Gastrocnemius medialis (tissue), 4 donors: ENCODE measurements at regions not wholly inside any gene's neighbourhood (a gene's known extent, or its start where the extent isn't known, plus 50 kb on each side); places are given as distances from the start of the nearest gene placed in this dataset.

ENCODE experiments used
- ATAC-seq, 2 donors: fragments of 150-250 bp; one replicate each; pipeline ENCODE4 v1.9.1; 2016
- DNase-seq, 2 donors: peaks; one replicate each; pipeline ENCODE4 v3.0.0-alpha.2; 2019
- H3K27ac ChIP-seq, 4 donors: fragments of 200-600 bp; sonication (generic); 1 replicate in 1 of 4; 2 replicates in 3 of 4; pipeline ENCODE4 v1.5.1; 2016 to 2018; ENCODE audit warnings: mild to moderate bottlenecking in 2 of 4, moderate library complexity in 1 of 4
- H3K27me3 ChIP-seq, 3 donors: fragments of 200-600 bp; sonication (generic) in 2 of 3; 1 replicate in 1 of 3; 2 replicates in 2 of 3; pipeline versions ENCODE4 v1.5.1 to v1.6.0; 2016 to 2019; ENCODE audit warnings: mild to moderate bottlenecking in 1 of 3, moderate library complexity in 1 of 3
- H3K36me3 ChIP-seq, 2 donors: fragments of 200-600 bp; sonication (generic) in 1 of 2; one replicate each; pipeline ENCODE4 v1.5.1; 2017 to 2018
- H3K4me1 ChIP-seq, 2 donors: fragments of 200-600 bp; sonication (generic) in 1 of 2; one replicate each; pipeline ENCODE4 v1.5.1; 2016 to 2017; ENCODE audit warnings: mild to moderate bottlenecking in 2 of 2
- H3K4me3 ChIP-seq, 4 donors: fragments of 200-600 bp; sonication (generic) in 3 of 4; 1 replicate in 1 of 4; 2 replicates in 3 of 4; pipeline ENCODE4 v1.5.1; 2016 to 2019; ENCODE audit warnings: mild to moderate bottlenecking in 2 of 4
- H3K9me3 ChIP-seq, 3 donors: fragments of 200-600 bp; sonication (generic) in 2 of 3; 1 replicate in 1 of 3; 2 replicates in 2 of 3; pipeline ENCODE4 v1.5.1; 2016 to 2019
- CTCF ChIP-seq, 5 experiments: fragments of 450-650 bp in 3 of 5; fragments of 200-600 bp in 2 of 5; sonication (generic) in 2 of 5; IDR thresholded peaks in 4 of 5; conservative IDR thresholded peaks in 1 of 5; 1 replicate in 4 of 5; 2 replicates in 1 of 5; pipeline ENCODE4 v1.5.1; 2016 to 2019; ENCODE audit warnings: antibody characterized with exemption in 5 of 5, mild to moderate bottlenecking in 3 of 5, moderate library complexity in 3 of 5
- POLR2A ChIP-seq, 2 donors: fragments of 450-650 bp; IDR thresholded peaks; one replicate each; pipeline ENCODE4 v1.6.1; 2017; ENCODE audit warnings: antibody characterized with exemption in 2 of 2, mild to moderate bottlenecking in 2 of 2, moderate library complexity in 2 of 2
- in situ Hi-C, 4 donors: fragments of 200-750 bp; cut with MboI; loops; one replicate each; pipeline versions ENCODE4 v1.15.0 to v1.8.0; 2017; ENCODE audit warnings: low sequenced_read_pairs in 4 of 4
- intact Hi-C: fragments of 100-400 bp; cut with DNase I; formaldehyde crosslinking; loops from one replicate; pipeline ENCODE4 v1.15.1; 2023; ENCODE audit warnings: low total_unique reads

GRCh38 chr2:163836167-163836566 lies 100.4 kb upstream of the FIGN start:
- Histone ChIP-seq H3K9me3 (no peaks in the 10 kb centered on the region), H3K36me3 (no peaks in the 10 kb centered on the region), H3K4me1 (no peaks in the 10 kb centered on the region), H3K4me3 (no peak overlapping the region), H3K27ac (no peak overlapping the region), H3K27me3 (no peaks in the 10 kb centered on the region)
- in situ Hi-C loops (no loop called here), intact Hi-C loops (no loop called here)
- no peak for DNase-seq
- TF ChIP-seq CTCF (IDR thresholded peaks at IDR 0.05 in 4 of 5, conservative IDR thresholded peaks at IDR 0.05 in 1 of 5) = no peak
- TF ChIP-seq POLR2A (IDR thresholded peaks at IDR 0.05) = no peak
- ATAC-seq = no peak

- no peak for ATAC-seq
- Histone ChIP-seq H3K4me3 (no peak overlapping the region), H3K36me3 (no peaks in the 10 kb centered on the region), H3K4me1 (no peaks in the 10 kb centered on the region), H3K27me3 (no peaks in the 10 kb centered on the region), H3K27ac (no peak overlapping the region), H3K9me3 (no peaks in the 10 kb centered on the region)
- in situ Hi-C loops (no loop called here), intact Hi-C loops (no loop called here)
- TF ChIP-seq CTCF (IDR thresholded peaks at IDR 0.05 in 4 of 5, conservative IDR thresholded peaks at IDR 0.05 in 1 of 5) (no peak), POLR2A (IDR thresholded peaks at IDR 0.05) (no peak)
- DNase-seq = no peak
Observed at GRCh38 chr2:163834841-163835240, 99.0 kb upstream of the FIGN start.

- no peak for DNase-seq
- no peaks in the 10 kb centered on the region for H3K9me3 ChIP-seq
- no peak overlapping the region for H3K4me3 ChIP-seq
- in situ Hi-C loops = no loop called here
- H3K27me3 ChIP-seq = no peaks in the 10 kb centered on the region
- H3K4me1 ChIP-seq = no peaks in the 10 kb centered on the region
- no peak for ATAC-seq
- intact Hi-C loops = no loop called here
- H3K27ac ChIP-seq = no peak overlapping the region
- no peaks in the 10 kb centered on the region for H3K36me3 ChIP-seq
- TF ChIP-seq POLR2A (IDR thresholded peaks at IDR 0.05) (no peak), CTCF (IDR thresholded peaks at IDR 0.05 in 4 of 5, conservative IDR thresholded peaks at IDR 0.05 in 1 of 5) (no peak)
Observed at GRCh38 chr2:163834221-163834620, 98.4 kb upstream of the FIGN start.

GRCh38 chr2:163828771-163829170 lies 93.0 kb upstream of the FIGN start:
- DNase-seq (no peak), ATAC-seq (no peak)
- intact Hi-C loops = no loop called here
- H3K9me3 ChIP-seq = no peaks in the 10 kb centered on the region
- no peak overlapping the region for H3K27ac ChIP-seq
- no peaks in the 10 kb centered on the region for H3K4me1 ChIP-seq
- in situ Hi-C loops = no loop called here
- no peaks in the 10 kb centered on the region for H3K27me3 ChIP-seq
- H3K4me3 ChIP-seq = no peak overlapping the region
- no peaks in the 10 kb centered on the region for H3K36me3 ChIP-seq
- TF ChIP-seq CTCF (IDR thresholded peaks at IDR 0.05 in 4 of 5, conservative IDR thresholded peaks at IDR 0.05 in 1 of 5) (no peak), POLR2A (IDR thresholded peaks at IDR 0.05) (no peak)

GRCh38 chr2:163822033-163822432 lies 86.2 kb upstream of the FIGN start:
- in situ Hi-C loops = no loop called here
- Histone ChIP-seq H3K4me1 (no peaks in the 10 kb centered on the region), H3K27me3 (no peaks in the 10 kb centered on the region), H3K36me3 (no peaks in the 10 kb centered on the region), H3K4me3 (no peak overlapping the region), H3K9me3 (no peaks in the 10 kb centered on the region), H3K27ac (no peak overlapping the region)
- TF ChIP-seq CTCF (IDR thresholded peaks at IDR 0.05 in 4 of 5, conservative IDR thresholded peaks at IDR 0.05 in 1 of 5) (no peak), POLR2A (IDR thresholded peaks at IDR 0.05) (no peak)
- ATAC-seq (no peak), DNase-seq (no peak)
- intact Hi-C loops = no loop called here
